ENCODE measurements at regions not wholly inside any gene's neighbourhood (a gene's known extent, or its start where the extent isn't known, plus 50 kb on each side); places are given as distances from the start of the nearest gene placed in this dataset. TPM values are rescaled to one million over a fixed set of nuclear protein-coding genes. Genes with fewer than 3 reads are reported as not detected.

DNA sequence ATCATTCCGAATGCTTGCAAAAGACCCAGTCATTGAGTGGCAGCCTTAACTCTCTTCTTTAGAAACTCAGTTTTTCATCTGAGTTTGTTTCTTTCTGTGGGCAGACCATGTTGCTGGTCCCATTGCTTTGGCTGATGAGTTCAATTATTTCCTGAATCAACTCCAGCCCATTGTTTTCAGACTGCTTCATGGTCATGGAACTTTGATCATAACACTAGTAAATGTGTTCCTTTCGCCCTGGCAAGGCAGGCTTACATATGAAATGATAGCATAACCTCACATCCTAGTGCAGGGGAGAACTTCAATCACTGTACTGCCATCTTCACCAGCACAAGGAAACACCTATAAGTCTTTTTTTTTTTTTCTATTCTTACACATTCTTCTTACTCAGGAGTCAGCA is 50.0 kb upstream of the DUSP10 start:
- DNase-seq (ENCODE audit: low spot score) = no peak

Small RNAs in the stretch of these regions (small RNA-seq; reads per million reads assigned to genes)
- gene RNU6-403P = not detected

All from HT-29 (cell line).